Omental fat pad (tissue), 3 donors: ENCODE measurements at regions not wholly inside any gene's neighbourhood (a gene's known extent, or its start where the extent isn't known, plus 50 kb on each side); places are given as distances from the start of the nearest gene placed in this dataset.
"Not testable (repeated sequence)": the region's sequence is repeated elsewhere in the genome, so short reads cannot be mapped to it uniquely, and the experiment has no call there.

ENCODE experiments used
- ATAC-seq: fragments of 150-250 bp; one replicate; pipeline ENCODE4 v1.9.1; 2016; ENCODE audit warnings: mild to moderate bottlenecking, moderate library complexity; ENCODE audit not compliant: low FRiP score
- DNase-seq: peaks from one replicate; pipeline ENCODE4 v3.0.0-alpha.2; 2019; ENCODE audit warnings: low spot score
- TF ChIP-seq, protein P1 (sequence below), 3 donors: fragments of 450-650 bp; IDR thresholded peaks; one replicate each; pipeline ENCODE4 v1.5.1; 2016 to 2017; ENCODE audit warnings: antibody characterized with exemption in 3 of 3, mild to moderate bottlenecking in 3 of 3, moderate library complexity in 2 of 3

DNA sequence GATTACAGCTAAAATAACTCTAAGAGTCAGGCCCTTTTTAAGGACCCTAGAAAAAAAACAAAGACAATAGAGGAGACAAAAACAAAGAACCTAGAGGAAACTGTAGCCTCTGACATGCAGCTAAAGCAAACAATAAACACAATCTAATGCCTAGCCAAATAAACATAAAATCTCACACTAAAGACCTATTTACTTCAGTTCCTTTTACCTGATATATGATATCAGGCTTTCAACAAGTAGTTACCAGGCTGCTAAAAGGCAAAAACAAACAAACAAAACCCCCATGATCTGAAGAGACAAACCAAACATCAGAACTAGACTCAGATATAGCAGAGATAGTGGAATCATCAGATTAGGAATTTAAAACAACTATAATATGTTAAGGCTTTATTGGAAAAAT is 226.5 kb upstream of the POU5F2 start:
- ATAC-seq (no peak), DNase-seq (no peak)
- TF ChIP-seq, protein P1, sequence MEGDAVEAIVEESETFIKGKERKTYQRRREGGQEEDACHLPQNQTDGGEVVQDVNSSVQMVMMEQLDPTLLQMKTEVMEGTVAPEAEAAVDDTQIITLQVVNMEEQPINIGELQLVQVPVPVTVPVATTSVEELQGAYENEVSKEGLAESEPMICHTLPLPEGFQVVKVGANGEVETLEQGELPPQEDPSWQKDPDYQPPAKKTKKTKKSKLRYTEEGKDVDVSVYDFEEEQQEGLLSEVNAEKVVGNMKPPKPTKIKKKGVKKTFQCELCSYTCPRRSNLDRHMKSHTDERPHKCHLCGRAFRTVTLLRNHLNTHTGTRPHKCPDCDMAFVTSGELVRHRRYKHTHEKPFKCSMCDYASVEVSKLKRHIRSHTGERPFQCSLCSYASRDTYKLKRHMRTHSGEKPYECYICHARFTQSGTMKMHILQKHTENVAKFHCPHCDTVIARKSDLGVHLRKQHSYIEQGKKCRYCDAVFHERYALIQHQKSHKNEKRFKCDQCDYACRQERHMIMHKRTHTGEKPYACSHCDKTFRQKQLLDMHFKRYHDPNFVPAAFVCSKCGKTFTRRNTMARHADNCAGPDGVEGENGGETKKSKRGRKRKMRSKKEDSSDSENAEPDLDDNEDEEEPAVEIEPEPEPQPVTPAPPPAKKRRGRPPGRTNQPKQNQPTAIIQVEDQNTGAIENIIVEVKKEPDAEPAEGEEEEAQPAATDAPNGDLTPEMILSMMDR (IDR thresholded peaks at IDR 0.05), result no peak

DNA sequence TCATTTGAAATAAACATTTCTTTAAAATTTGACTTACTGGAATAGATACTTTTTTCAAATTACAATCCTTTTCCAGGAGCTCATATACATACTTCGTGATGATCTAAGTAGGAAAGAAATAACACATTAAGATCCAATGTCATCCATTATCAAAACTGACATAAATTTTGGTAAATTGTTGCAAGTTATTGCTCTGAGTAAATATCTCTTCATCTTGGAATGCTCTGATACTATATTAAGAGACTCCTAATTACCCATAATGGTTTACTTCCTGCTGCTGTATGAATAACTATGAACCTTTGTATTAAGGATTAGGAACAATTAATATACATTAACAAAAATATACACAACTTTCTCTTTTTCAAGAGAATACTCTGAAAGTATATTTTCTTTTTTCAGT is 223.0 kb upstream of the POU5F2 start:
- ATAC-seq (no peak), DNase-seq (no peak)
- TF ChIP-seq, protein P1 (IDR thresholded peaks at IDR 0.05), result no peak

DNA sequence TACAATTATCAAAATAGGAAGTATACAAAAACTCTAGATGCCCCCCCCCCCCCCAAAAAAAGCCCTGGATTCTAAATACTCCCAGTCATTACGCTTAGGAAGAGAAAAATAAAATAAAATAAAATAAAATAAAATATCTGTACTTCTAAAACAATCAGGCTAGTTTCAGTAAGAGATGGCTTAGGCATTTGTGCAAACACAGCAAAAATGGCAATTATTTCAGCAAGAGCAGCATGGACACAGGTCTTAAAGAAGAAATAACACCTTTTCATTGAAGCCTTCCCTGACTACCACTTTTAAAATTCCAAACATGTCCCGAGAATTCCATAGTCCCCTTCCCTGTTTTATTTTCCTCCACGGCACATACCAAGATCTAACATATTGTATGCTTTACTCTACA is 218.6 kb upstream of the POU5F2 start:
- TF ChIP-seq, protein P1 (IDR thresholded peaks at IDR 0.05), result no peak
- DNase-seq (no peak), ATAC-seq (no peak)

DNA sequence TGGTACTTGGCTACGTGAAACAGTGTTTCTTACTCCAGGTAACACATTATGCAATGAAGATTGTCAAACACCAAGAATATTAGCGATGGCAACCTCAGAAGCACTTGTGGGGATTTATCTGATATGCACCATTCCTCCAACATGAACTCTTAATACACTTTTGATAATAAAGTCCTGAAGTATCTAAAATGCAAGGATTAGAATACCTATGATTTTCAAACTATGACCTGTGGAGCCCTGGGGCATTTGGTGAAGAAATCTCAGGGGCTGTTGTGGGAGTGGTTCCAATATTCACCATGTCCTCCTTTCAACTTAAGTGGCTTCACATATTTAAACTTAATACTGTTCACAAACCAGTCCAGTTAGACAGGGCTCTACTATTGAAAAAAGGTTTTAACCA is 214.6 kb upstream of the POU5F2 start:
- TF ChIP-seq, protein P1 (IDR thresholded peaks at IDR 0.05), result no peak
- no peak for ATAC-seq
- no peak for DNase-seq

DNA sequence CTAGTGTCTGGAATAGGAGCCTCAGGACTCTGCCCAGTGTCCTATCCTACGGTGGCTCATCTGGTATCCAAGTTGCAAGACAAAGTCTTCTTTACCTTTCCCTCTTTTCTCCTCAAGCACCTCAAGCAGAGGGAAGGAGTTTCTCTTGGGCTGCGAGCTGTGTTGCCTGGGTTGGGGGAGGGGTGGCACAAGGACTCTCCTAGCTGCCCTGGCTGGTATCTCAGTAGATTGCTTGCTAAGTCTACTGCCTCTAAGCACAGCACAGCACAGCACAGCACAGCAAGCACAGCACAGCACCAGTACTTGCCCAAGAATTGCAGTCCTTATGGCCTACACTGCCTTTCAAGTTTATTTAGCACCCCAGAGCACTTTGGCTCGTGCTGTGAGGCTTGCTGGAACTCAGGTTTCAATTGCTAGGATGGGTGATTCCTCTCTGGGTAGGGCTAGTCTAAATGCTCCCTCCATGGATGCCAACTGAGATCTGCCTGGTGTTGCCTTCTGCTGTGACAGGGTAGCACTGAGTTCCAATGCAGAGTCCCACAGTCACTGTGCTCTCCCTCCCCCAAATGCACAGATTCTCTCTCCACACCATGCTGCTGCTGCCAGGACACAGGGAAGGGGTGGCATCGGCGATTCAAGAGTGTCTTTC is 213.1 kb upstream of the POU5F2 start:
- no peak for ATAC-seq
- TF ChIP-seq, protein P1 (IDR thresholded peaks at IDR 0.05), result no peak
- DNase-seq, result no peak

DNA sequence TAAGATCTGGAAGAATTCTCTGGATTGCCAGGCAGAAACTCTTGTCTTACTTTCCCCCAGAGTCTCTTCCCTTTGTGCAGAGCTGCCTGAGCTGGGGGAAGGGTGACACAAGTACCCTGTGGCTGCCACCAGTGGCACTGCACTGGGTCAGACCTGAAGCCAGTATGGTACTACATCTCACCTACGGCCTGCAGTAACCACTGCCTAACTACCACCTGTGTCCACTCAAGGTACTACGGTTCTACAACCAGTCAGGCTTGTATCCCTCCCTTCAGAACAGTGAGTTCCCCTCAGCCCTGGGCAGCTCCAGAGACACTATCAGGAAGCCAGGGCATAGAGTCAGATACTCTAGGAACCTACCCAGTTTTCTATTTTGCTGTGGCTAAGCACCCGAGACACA is 212.0 kb upstream of the POU5F2 start:
- DNase-seq, result no peak
- TF ChIP-seq, protein P1 (IDR thresholded peaks at IDR 0.05), result no peak
- no peak for ATAC-seq

DNA sequence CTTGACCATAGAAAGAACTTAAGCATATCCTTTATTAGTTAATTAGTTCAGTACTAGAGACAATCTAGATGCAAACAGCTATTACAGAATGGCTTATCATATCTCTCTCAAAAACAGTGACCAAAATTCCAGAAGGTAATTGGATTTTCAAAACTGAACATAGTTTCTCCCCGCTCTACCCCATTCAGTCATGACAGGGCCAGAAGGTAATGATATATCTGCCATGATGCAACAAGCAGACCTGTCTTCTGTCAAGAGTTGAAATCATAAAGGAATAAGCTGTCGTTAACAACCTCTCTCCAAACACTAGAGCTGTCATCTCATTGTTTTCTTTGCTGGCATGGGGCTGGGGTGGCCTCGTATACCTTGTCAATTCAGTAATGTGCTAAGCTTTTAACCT is 200.5 kb upstream of the POU5F2 start:
- DNase-seq, result no peak
- TF ChIP-seq, protein P1 (IDR thresholded peaks at IDR 0.05), result no peak
- no peak for ATAC-seq

DNA sequence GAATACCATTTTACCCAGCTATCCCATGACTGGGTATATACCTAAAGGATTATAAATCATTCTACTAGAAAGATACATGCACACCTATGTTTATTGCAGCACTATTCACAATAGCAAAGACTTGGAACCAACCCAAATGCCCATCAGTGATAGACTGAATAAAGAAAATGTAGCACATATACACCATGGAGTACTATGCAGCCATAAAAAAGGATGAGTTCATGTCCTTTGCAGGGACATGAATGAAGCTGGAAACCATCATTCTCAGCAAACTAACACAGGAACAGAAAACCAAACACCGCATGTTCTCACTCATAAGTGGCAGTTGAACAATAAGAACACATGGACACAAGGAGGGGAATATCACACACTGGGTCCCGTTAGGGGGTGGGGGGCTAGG is 191.9 kb upstream of the POU5F2 start:
- not testable (repeated sequence) for ATAC-seq, DNase-seq
